GM10248 (cell line): ENCODE measurements at regions not wholly inside any gene's neighbourhood (a gene's known extent, or its start where the extent isn't known, plus 50 kb on each side); places are given as distances from the start of the nearest gene placed in this dataset.

ENCODE experiments used
- CTCF ChIA-PET: fragments of 300-600 bp; sonication (Branson Sonifier 250); formaldehyde crosslinking; extraction: SDS; loops from one replicate; lab custom pipeline; 2021; ENCODE audit warnings: antibody characterized with exemption; lab: Yijun Ruan, JAX
- POLR2A ChIA-PET: fragments of 350-650 bp; sonication (Branson Sonifier 250); formaldehyde crosslinking; extraction: SDS; loops from one replicate; lab custom pipeline; 2020; ENCODE audit warnings: antibody characterized with exemption; lab: Yijun Ruan, JAX
- DNase-seq: peaks from one replicate; pipeline ENCODE4 v3.0.0; 2012; ENCODE audit errors: extremely low spot score
- TF ChIP-seq, protein P1 (sequence below): IDR thresholded peaks from 2 replicates; pipeline ENCODE4 v1.5.1; 2012; ENCODE audit warnings: mild to moderate bottlenecking, low read depth; ENCODE audit errors: extremely low read depth, missing control alignments, control extremely low read depth

- no peak for DNase-seq
- CTCF ChIA-PET, result interaction anchor here (1.1 kb wide), 1 partner anchor 38 kb away, joined by 4 read pairs; no protein-coding TSS in a partner anchor
- TF ChIP-seq, protein P1, sequence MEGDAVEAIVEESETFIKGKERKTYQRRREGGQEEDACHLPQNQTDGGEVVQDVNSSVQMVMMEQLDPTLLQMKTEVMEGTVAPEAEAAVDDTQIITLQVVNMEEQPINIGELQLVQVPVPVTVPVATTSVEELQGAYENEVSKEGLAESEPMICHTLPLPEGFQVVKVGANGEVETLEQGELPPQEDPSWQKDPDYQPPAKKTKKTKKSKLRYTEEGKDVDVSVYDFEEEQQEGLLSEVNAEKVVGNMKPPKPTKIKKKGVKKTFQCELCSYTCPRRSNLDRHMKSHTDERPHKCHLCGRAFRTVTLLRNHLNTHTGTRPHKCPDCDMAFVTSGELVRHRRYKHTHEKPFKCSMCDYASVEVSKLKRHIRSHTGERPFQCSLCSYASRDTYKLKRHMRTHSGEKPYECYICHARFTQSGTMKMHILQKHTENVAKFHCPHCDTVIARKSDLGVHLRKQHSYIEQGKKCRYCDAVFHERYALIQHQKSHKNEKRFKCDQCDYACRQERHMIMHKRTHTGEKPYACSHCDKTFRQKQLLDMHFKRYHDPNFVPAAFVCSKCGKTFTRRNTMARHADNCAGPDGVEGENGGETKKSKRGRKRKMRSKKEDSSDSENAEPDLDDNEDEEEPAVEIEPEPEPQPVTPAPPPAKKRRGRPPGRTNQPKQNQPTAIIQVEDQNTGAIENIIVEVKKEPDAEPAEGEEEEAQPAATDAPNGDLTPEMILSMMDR, result no peak
- POLR2A ChIA-PET, result no interaction called here
These were observed 83.1 kb upstream of the PTPN1 start for GRCh38 chr20:50426866-50427718.

GRCh38 chr20:50427719-50428083, 82.5 kb upstream of the PTPN1 start:
- DNase-seq, result no peak
- POLR2A ChIA-PET, result no interaction called here
- CTCF ChIA-PET, result no interaction called here
- TF ChIP-seq, protein P1, result no peak

GRCh38 chr20:50428097-50428828, 81.9 kb upstream of the PTPN1 start:
- ChIA-PET POLR2A (no interaction called here), CTCF (interaction anchor here (1.8 kb wide), 1 partner anchor 36 kb away, joined by 6 read pairs; no protein-coding TSS in a partner anchor)
- TF ChIP-seq, protein P1, result no peak
- DNase-seq, result no peak

DNA sequence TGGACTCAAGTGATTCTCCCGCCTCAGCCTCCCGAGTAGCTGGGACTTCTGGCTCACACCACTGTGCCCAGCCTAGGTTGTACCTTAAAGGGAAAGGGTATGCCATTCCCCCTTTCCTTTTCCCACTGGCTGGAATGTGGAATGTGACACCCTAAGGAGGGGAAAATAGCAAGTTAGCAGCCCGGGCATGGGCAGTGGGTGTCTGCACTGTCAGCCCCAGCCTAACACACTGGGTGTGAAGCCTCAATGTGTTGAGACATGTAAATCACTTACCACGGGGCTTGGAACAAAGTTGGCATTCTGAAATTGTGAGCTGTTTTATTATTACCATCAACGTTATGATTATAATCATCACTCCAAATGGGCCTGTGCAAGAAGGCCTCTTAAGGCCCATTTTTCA, 80.8 kb upstream of the PTPN1 start:
- TF ChIP-seq, protein P1, result no peak
- no peak for DNase-seq
- CTCF ChIA-PET, result interaction anchor here (0.7 to 1.8 kb wide), 2 partner anchors 35 to 207 kb away, joined by 3 to 6 read pairs; no protein-coding TSS in a partner anchor
- POLR2A ChIA-PET, result no interaction called here

- ChIA-PET POLR2A (no interaction called here), CTCF (no interaction called here)
- TF ChIP-seq, protein P1, result no peak
- no peak for DNase-seq
These were observed 79.1 kb upstream of the PTPN1 start for GRCh38 chr20:50431066-50431450.

DNA sequence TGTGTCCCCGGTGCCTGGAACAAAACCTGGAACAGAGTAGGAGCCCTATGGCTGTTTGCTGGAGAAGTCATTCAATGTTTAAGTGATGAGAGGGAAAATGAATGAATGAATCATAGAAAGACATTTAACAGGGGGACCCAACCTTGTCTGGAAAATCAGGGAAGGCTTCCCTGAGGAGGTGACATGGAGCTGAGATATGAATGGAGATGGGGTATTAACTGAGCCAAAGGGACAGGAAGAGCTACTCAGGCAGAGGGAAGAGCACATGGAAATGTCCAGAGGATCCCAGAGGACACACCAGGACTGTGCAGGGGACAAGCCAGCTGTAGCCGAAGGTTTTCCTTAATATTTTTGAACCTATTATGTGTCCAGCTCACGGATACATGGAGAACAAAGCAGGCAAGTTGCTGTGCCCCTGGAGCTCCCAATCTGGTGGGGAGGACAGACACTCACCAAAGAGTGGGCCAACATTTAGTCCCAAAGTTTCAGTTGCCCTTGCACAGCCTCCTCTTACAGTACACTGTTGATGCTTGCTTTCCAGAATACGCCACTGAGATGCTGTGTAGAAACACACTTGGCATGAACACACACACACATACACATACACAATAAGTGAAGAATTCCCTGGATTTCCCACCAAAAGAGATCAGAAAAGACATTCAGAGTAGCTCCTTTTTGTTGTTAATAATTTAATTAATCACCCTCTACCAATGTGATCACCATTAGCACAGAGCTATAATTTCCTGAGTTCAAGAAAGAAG, 77.0 kb upstream of the PTPN1 start:
- no peak for DNase-seq
- TF ChIP-seq, protein P1, result no peak
- ChIA-PET CTCF (no interaction called here), POLR2A (no interaction called here)
